ENCODE measurements at regions not wholly inside any gene's neighbourhood (a gene's known extent, or its start where the extent isn't known, plus 50 kb on each side); places are given as distances from the start of the nearest gene placed in this dataset.
A peak's percentile ranks its signal among the peaks of the same experiment; 100 is the strongest.

DNA sequence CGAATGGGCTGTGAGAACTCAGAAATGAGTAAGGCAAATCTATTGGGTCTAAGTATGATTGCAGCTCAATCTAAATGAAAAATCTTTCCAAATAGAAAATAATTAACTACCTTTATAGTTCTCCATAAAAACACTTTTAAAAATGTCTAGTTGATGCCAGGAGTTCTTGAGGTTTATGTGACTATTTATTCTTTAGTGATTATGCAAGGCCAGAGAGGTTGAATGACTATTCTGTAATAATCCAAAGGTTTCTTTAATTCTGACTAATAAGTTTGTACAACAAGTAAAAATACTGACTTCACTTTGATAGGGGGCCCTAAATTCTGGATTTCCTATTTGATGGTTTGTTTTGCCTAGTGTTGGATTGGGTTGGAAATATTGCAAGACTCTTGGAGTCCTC is 461.2 kb downstream of the EPM2A start:
- no peak for DNase-seq (ENCODE audit: extremely low spot score)
- TF ChIP-seq FOXK2 (IDR thresholded peaks at IDR 0.05): no peak
- no peak for TF ChIP-seq LEF1 (IDR thresholded peaks at IDR 0.05; ENCODE audit: borderline replicate concordance)
- no peak for TF ChIP-seq ZNF384 (IDR thresholded peaks at IDR 0.05)
- no peak for TF ChIP-seq FOXM1 (IDR thresholded peaks at IDR 0.05; ENCODE audit: borderline replicate concordance)
- TF ChIP-seq BHLHE40 (IDR thresholded peaks at IDR 0.05; ENCODE audit: borderline replicate concordance): no peak
- TF ChIP-seq, protein P1, sequence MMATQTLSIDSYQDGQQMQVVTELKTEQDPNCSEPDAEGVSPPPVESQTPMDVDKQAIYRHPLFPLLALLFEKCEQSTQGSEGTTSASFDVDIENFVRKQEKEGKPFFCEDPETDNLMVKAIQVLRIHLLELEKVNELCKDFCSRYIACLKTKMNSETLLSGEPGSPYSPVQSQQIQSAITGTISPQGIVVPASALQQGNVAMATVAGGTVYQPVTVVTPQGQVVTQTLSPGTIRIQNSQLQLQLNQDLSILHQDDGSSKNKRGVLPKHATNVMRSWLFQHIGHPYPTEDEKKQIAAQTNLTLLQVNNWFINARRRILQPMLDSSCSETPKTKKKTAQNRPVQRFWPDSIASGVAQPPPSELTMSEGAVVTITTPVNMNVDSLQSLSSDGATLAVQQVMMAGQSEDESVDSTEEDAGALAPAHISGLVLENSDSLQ (IDR thresholded peaks at IDR 0.05): no peak
- no peak for TF ChIP-seq L3MBTL2 (conservative IDR thresholded peaks at IDR 0.05)
- no peak for TF ChIP-seq TARDBP (IDR thresholded peaks at IDR 0.05)
- no peak for TF ChIP-seq ARNT (IDR thresholded peaks at IDR 0.05)
- TF ChIP-seq NFRKB (IDR thresholded peaks at IDR 0.05): no peak
- TF ChIP-seq HDGF (IDR thresholded peaks at IDR 0.05; ENCODE audit: borderline replicate concordance): no peak
- TF ChIP-seq SUZ12 (IDR thresholded peaks at IDR 0.05): no peak
- no peak for TF ChIP-seq FOXA1 (IDR thresholded peaks at IDR 0.05)
- TF ChIP-seq ELF4 (IDR thresholded peaks at IDR 0.05): no peak
- POLR2A ChIA-PET: no interaction called here
- CTCF ChIA-PET: no interaction called here

DNA sequence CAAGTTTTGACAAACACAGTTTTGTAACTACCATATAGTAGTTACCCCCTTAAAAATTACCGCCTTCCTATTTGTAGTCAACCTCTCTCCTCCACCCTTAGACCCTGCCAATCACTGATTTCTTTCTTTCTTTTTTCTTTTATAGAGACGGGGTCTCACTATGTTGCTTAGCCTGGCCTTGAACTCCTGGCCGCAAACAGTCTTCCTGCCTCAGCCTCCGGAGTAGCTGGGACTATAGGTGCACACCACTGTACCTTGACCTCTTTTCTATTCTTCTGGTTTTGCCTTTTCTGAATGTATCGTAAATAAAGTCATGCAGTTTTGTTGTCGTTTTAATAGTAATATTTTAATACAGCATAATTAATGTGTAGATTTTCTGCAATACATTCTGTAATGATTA is 460.3 kb downstream of the EPM2A start:
- POLR2A ChIA-PET: no interaction called here
- no peak for TF ChIP-seq FOXK2 (IDR thresholded peaks at IDR 0.05)
- no peak for TF ChIP-seq NFRKB (IDR thresholded peaks at IDR 0.05)
- no peak for TF ChIP-seq FOXM1 (IDR thresholded peaks at IDR 0.05; ENCODE audit: borderline replicate concordance)
- TF ChIP-seq HDGF (IDR thresholded peaks at IDR 0.05; ENCODE audit: borderline replicate concordance): no peak
- no peak for TF ChIP-seq LEF1 (IDR thresholded peaks at IDR 0.05; ENCODE audit: borderline replicate concordance)
- TF ChIP-seq, protein P1 (IDR thresholded peaks at IDR 0.05): no peak
- TF ChIP-seq L3MBTL2 (conservative IDR thresholded peaks at IDR 0.05): no peak
- TF ChIP-seq ZNF384 (IDR thresholded peaks at IDR 0.05): no peak
- TF ChIP-seq BHLHE40 (IDR thresholded peaks at IDR 0.05; ENCODE audit: borderline replicate concordance): no peak
- no peak for TF ChIP-seq ELF4 (IDR thresholded peaks at IDR 0.05)
- no peak for TF ChIP-seq FOXA1 (IDR thresholded peaks at IDR 0.05)
- no peak for TF ChIP-seq ARNT (IDR thresholded peaks at IDR 0.05)
- TF ChIP-seq TARDBP (IDR thresholded peaks at IDR 0.05): no peak
- TF ChIP-seq SP1 (IDR thresholded peaks at IDR 0.05): no peak
- TF ChIP-seq SUZ12 (IDR thresholded peaks at IDR 0.05): no peak
- no peak for TF ChIP-seq CTBP1 (IDR thresholded peaks at IDR 0.05; ENCODE audit: borderline replicate concordance)
- no peak for DNase-seq (ENCODE audit: extremely low spot score)
- CTCF ChIA-PET: no interaction called here

DNA sequence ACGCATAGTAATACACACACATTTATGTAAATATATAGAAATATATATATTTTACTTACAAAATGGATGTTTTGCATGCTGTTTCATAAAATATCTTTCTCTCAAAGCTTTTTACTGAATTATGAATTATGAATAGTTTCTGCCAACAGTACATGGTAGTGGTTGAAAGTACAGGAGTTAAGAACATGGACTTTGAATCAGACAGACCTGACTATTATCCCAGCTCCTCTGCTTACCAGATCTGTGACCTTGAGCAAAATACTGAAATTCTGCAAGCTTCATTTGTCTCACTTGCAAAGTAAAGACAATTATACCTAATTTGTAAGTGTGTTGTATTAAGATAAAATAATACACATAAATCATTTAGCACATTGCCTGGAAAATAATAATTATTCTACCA is 459.5 kb downstream of the EPM2A start:
- ChIA-PET CTCF (no interaction called here), POLR2A (no interaction called here)
- no peak for DNase-seq (ENCODE audit: extremely low spot score)
- TF ChIP-seq, protein P1 (IDR thresholded peaks at IDR 0.05): no peak
- TF ChIP-seq BHLHE40 (IDR thresholded peaks at IDR 0.05; ENCODE audit: borderline replicate concordance) (no peak), ELF4 (IDR thresholded peaks at IDR 0.05) (no peak), FOXK2 (IDR thresholded peaks at IDR 0.05) (no peak), FOXM1 (IDR thresholded peaks at IDR 0.05; ENCODE audit: borderline replicate concordance) (no peak)

DNA sequence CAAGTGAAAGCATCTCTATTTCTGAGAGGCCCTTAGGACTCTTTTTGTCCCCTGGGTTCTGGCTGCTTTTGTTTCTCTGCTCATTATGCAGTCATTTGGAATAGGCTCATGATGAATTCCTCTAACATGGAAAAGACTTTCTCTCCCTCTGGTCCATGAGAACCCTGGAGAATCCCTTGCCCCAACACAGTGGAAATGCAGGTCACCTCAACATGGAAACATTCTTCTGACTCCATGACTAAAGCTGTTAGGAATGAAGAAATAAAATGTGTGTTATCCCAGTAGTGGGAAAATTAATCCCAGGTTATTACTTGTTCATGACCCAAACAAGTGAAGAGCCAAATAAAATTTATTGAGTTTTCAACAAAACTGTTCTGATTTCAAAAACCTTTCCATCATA is 458.6 kb downstream of the EPM2A start:
- ChIA-PET POLR2A (no interaction called here), CTCF (no interaction called here)

DNA sequence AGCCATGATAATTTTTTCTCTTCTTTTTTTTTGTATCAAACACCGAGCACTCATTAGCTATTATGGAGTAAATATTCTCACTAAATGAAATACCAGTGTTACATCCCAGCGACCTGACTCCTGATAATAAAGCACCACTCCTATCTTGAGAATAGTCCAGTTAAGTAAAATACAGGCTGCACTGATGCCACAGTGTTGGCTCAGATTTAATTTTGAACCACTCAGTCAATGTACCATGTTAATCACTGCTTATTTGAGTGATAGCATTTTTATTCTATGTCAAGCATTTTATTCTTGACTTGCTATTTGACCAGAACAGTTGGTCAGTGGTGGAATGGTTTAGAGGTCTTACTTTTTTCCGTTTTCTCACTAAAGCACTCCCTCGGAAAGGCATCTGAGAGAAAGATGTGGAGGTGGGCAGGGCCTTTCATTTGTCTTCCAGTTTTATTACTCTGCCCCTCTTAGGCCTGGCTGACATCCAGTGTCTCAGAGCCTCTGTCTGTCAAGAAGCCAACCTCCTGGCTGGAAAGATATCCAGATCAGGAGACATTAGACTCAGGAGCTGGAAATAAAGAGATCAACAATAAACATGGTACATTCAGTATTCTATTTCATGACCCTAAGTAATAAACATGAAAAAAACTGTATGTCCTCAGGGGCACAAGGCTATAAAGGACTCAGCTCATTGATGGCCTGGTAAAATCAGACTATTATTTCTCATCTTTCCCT is 457.8 kb downstream of the EPM2A start:
- ChIA-PET POLR2A (no interaction called here), CTCF (no interaction called here)
- no peak for DNase-seq (ENCODE audit: extremely low spot score)
- TF ChIP-seq, protein P1 (IDR thresholded peaks at IDR 0.05): peak; percentile 35; the same call in 1 of the 2 replicates
- TF ChIP-seq SUZ12 (IDR thresholded peaks at IDR 0.05): no peak
- no peak for TF ChIP-seq ARNT (IDR thresholded peaks at IDR 0.05)

More for the DNA sequence above, 458.6 kb downstream of the EPM2A start:
- DNase-seq (ENCODE audit: extremely low spot score): no peak
- TF ChIP-seq TARDBP (IDR thresholded peaks at IDR 0.05): no peak
- no peak for TF ChIP-seq LEF1 (IDR thresholded peaks at IDR 0.05; ENCODE audit: borderline replicate concordance)
- TF ChIP-seq SP1 (IDR thresholded peaks at IDR 0.05): no peak
- no peak for TF ChIP-seq ZNF384 (IDR thresholded peaks at IDR 0.05)
- TF ChIP-seq FOXM1 (IDR thresholded peaks at IDR 0.05; ENCODE audit: borderline replicate concordance): no peak
- no peak for TF ChIP-seq ARNT (IDR thresholded peaks at IDR 0.05)
- TF ChIP-seq HDGF (IDR thresholded peaks at IDR 0.05; ENCODE audit: borderline replicate concordance): no peak
- no peak for TF ChIP-seq FOXA1 (IDR thresholded peaks at IDR 0.05)
- no peak for TF ChIP-seq SUZ12 (IDR thresholded peaks at IDR 0.05)
- no peak for TF ChIP-seq ELF4 (IDR thresholded peaks at IDR 0.05)

DNA sequence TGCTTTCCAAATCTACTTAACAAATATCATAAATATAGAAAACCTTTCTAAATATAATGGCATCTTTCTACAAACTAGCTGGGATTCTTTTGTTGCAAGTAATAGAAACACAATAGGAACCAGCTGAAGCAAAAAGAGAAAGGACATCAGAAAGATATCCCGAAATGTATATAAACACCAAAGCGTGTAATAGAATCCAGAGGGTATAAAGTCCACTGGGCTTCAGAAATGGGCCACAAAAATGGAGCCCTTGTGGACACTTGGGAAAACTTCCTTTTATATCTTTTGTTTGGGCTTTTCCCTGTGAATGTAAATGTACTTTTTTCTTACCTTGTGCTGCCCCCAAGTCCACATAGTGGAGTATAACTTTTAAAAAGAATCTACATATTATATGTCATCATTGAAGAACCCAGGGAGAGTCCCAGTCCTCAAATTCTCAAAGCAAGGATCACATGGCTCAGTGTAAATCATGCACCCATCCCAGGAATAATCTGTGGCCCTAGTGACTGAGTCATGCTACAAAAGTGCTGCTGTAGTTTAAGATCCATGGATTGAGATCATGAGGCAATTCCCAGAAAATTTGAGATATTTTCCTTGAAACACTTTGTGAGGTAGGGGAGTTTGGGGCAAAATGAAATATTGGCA is 457.0 kb downstream of the EPM2A start:
- DNase-seq (ENCODE audit: extremely low spot score): no peak
- CTCF ChIA-PET: interaction anchor here (0.6 kb wide), 1 partner anchor 11 kb away, joined by 4 read pairs; no protein-coding TSS in a partner anchor
- TF ChIP-seq HDGF (IDR thresholded peaks at IDR 0.05; ENCODE audit: borderline replicate concordance) (no peak), ZNF384 (IDR thresholded peaks at IDR 0.05) (no peak), SUZ12 (IDR thresholded peaks at IDR 0.05) (no peak), FOXK2 (IDR thresholded peaks at IDR 0.05) (no peak), FOXM1 (IDR thresholded peaks at IDR 0.05; ENCODE audit: borderline replicate concordance) (no peak), ELF4 (IDR thresholded peaks at IDR 0.05) (no peak), NFRKB (IDR thresholded peaks at IDR 0.05) (no peak), ARNT (IDR thresholded peaks at IDR 0.05) (no peak), L3MBTL2 (conservative IDR thresholded peaks at IDR 0.05) (no peak), LEF1 (IDR thresholded peaks at IDR 0.05; ENCODE audit: borderline replicate concordance) (no peak), TARDBP (IDR thresholded peaks at IDR 0.05) (no peak), FOXA1 (IDR thresholded peaks at IDR 0.05) (no peak), BHLHE40 (IDR thresholded peaks at IDR 0.05; ENCODE audit: borderline replicate concordance) (no peak), CTBP1 (IDR thresholded peaks at IDR 0.05; ENCODE audit: borderline replicate concordance) (no peak)
- TF ChIP-seq, protein P1 (IDR thresholded peaks at IDR 0.05): no peak
- POLR2A ChIA-PET: no interaction called here
